Upper lobe of left lung (tissue), 4 donors: ENCODE measurements at regions not wholly inside any gene's neighbourhood (a gene's known extent, or its start where the extent isn't known, plus 50 kb on each side); places are given as distances from the start of the nearest gene placed in this dataset.

Experiments
- POLR2A ChIP-seq, 4 donors: fragments of 450-650 bp; IDR thresholded peaks; one replicate each; pipeline ENCODE4 v1.5.1; 2016 to 2017; ENCODE audit warnings: antibody characterized with exemption in 4 of 4, mild to moderate bottlenecking in 2 of 4
- POLR2AphosphoS5 ChIP-seq, 2 donors: sonication (generic); formaldehyde crosslinking; IDR thresholded peaks; one replicate each; pipeline ENCODE4 v1.5.1; 2017; ENCODE audit warnings: antibody characterized with exemption in 2 of 2
- TF ChIP-seq, protein P1 (sequence below), 6 experiments: fragments of 450-650 bp in 4 of 6; fragments of 200-600 bp in 2 of 6; sonication (generic) in 2 of 6; IDR thresholded peaks; one replicate each; pipeline ENCODE4 v1.5.1; 2016 to 2019; ENCODE audit warnings: antibody characterized with exemption in 6 of 6

DNA sequence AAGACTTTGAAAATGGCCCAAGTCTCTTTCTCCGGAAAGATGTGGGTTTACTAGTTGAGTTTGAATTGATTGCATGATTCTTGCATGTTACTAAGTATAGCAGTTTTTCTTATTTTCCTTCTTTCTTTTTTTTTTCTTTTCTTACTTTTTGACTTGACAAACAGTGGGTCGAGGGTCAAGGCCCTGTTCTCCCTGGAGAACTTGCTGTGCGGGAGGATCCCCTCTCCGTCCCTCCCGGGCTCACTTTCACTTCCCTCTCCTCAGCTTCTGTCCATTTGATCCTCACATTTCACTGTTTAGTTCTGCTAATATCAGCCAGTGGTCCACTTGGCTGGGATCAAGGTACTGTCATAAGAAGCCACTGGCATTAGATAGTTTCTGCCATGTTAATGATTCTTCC lies 767.4 kb downstream of the TDRD15 start:
- TF ChIP-seq, protein P1, sequence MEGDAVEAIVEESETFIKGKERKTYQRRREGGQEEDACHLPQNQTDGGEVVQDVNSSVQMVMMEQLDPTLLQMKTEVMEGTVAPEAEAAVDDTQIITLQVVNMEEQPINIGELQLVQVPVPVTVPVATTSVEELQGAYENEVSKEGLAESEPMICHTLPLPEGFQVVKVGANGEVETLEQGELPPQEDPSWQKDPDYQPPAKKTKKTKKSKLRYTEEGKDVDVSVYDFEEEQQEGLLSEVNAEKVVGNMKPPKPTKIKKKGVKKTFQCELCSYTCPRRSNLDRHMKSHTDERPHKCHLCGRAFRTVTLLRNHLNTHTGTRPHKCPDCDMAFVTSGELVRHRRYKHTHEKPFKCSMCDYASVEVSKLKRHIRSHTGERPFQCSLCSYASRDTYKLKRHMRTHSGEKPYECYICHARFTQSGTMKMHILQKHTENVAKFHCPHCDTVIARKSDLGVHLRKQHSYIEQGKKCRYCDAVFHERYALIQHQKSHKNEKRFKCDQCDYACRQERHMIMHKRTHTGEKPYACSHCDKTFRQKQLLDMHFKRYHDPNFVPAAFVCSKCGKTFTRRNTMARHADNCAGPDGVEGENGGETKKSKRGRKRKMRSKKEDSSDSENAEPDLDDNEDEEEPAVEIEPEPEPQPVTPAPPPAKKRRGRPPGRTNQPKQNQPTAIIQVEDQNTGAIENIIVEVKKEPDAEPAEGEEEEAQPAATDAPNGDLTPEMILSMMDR (IDR thresholded peaks at IDR 0.05) = no peak
- TF ChIP-seq POLR2AphosphoS5 (IDR thresholded peaks at IDR 0.05) = no peak
- TF ChIP-seq POLR2A (IDR thresholded peaks at IDR 0.05) = no peak
